SHP77 treated with DMSO at 0.1 percent for 48 hours (cell line): ENCODE measurements at regions not wholly inside any gene's neighbourhood (a gene's known extent, or its start where the extent isn't known, plus 50 kb on each side); places are given as distances from the start of the nearest gene placed in this dataset.
A peak's percentile ranks its signal among the peaks of the same experiment; 100 is the strongest.

Source experiments
- DNase-seq: peaks from one replicate; lab custom pipeline; 2025; lab: John Stamatoyannopoulos, UW

DNA sequence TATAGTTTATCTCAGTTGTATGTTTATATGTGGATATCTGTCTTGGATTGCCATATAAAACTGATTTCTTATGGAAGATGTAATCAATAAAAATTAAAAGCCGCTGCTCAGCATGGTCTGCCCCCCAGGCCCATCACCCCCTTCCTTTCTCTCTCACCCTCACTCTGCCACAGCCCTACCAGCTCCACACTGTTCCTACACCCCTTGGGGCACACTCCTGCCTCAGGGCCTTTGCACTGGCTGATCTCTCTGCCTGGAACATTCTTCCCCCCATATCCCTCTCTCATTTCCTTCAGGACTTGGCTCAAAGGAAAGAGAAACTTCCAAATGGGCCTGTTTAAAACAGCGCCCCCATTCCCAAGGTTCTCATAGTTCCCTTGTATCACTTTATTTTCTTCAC, 63.1 kb downstream of the LRRC32 start:
- DNase-seq = no peak

DNA sequence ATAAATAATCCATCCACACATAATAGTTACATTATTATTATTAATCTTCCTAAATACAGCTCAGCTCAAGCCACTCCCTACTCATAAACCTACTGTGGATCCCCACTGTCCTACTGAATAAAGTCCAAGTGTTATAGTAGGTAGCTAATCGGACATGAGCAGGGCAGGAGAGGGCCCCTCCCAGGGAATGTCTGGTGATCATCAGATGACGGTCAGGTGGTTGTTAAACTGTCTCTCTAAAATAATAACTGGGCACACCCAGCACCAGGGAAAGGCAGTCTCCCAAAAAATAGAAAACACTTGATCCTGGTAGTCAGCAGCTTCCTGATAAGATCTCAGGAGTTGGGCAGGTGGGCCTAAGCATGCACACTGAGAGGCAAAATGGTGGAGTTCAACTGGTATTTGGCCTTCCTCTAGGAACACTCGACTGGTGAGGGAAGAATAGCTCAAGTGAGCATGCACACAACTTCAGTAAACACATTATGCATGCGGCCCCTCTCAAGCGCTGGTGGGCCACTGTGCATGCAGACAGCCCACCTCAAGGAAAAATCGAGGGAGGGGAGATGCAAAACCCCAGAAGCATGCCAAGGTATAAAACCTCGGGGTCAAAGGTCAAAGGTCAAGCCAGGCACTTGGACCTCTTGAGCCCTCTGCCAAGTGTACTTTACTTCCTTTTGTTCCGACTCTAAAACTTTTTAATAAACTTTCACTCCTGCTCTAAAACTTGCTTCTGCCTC, 65.0 kb downstream of the LRRC32 start:
- no peak for DNase-seq

GRCh38 chr11:76604626-76605241, 65.8 kb downstream of the LRRC32 start:
- DNase-seq = no peak

GRCh38 chr11:76604081-76604625, 66.4 kb downstream of the LRRC32 start:
- peak; percentile 41 for DNase-seq

GRCh38 chr11:76603202-76603601, 67.3 kb downstream of the LRRC32 start:
- DNase-seq = no peak
